SK-N-SH (cell line): ENCODE measurements at regions not wholly inside any gene's neighbourhood (a gene's known extent, or its start where the extent isn't known, plus 50 kb on each side); places are given as distances from the start of the nearest gene placed in this dataset.

Experiments
- CTCF ChIA-PET: fragments of 300-600, 350-600 bp; formaldehyde crosslinking; extraction: SDS; loops from one replicate; lab custom pipeline; 2021; lab: Yijun Ruan, JAX
- POLR2A ChIA-PET: fragments of 350-600 bp; sonication (Branson Sonifier 250); formaldehyde crosslinking; extraction: SDS; loops from one replicate; lab custom pipeline; 2020; ENCODE audit warnings: antibody characterized with exemption, inconsistent platforms; lab: Yijun Ruan, JAX
- DNase-seq: peaks from one replicate; pipeline ENCODE4 v3.0.0; 2012
- H2AFZ ChIP-seq: fragments of 200-600 bp; sonication (generic); 2 replicates; pipeline ENCODE4 v1.8.1; 2016; ENCODE audit warnings: antibody characterized with exemption, mild to moderate bottlenecking, low read depth
- H3F3A ChIP-seq: fragments of 200-600 bp; sonication (generic); replicated peaks from 2 replicates; pipeline ENCODE3; 2016; ENCODE audit warnings: antibody characterized with exemption, mild to moderate bottlenecking; ENCODE audit not compliant: insufficient read depth
- H3K27ac ChIP-seq, 2 experiments: fragments of 200-500 bp in 1 of 2; fragments of 200-600 bp in 1 of 2; sonication (Bioruptor generic) in 1 of 2; sonication (generic), shearing (Covaris generic) in 1 of 2; 2 replicates each; pipeline versions ENCODE4 v1.5.1 to v1.6.1; 2014 to 2016; ENCODE audit warnings: low read depth in 2 of 2, inconsistent platforms in 1 of 2, low read length in 1 of 2, mild to moderate bottlenecking in 1 of 2, mixed read lengths in 1 of 2
- H3K27me3 ChIP-seq: fragments of 200-600 bp; sonication (generic), shearing (Covaris generic); 2 replicates; pipeline ENCODE4 v1.6.1; 2016; ENCODE audit warnings: mixed run types; ENCODE audit not compliant: insufficient read depth
- H3K36me3 ChIP-seq, 2 experiments: fragments of 200-500 bp in 1 of 2; fragments of 200-600 bp in 1 of 2; sonication (Bioruptor generic) in 1 of 2; sonication (generic) in 1 of 2; replicated peaks in 1 of 2; 2 replicates each; pipeline versions ENCODE3 to v1.5.1; 2014 to 2016; ENCODE audit warnings: low read length in 1 of 2, mild to moderate bottlenecking in 1 of 2; ENCODE audit not compliant: insufficient read depth in 2 of 2, control insufficient read depth in 1 of 2
- H3K4me1 ChIP-seq, 2 experiments: fragments of 200-500 bp in 1 of 2; fragments of 200-600 bp in 1 of 2; sonication (Bioruptor generic) in 1 of 2; sonication (generic), shearing (Covaris generic) in 1 of 2; 2 replicates each; pipeline versions ENCODE4 v1.5.1 to v1.6.1; 2014 to 2016; ENCODE audit warnings: low read depth in 1 of 2, low read length in 1 of 2, mixed run types in 1 of 2; ENCODE audit not compliant: insufficient read depth in 2 of 2, control insufficient read depth in 1 of 2
- H3K4me2 ChIP-seq: fragments of 200-600 bp; sonication (generic), shearing (Covaris generic); 2 replicates; pipeline ENCODE4 v1.6.1; 2017; ENCODE audit warnings: mixed run types
- H3K4me3 ChIP-seq, 2 experiments: fragments of 200-500 bp in 1 of 2; fragments of 200-600 bp in 1 of 2; sonication (Bioruptor generic) in 1 of 2; sonication (generic), shearing (Covaris generic) in 1 of 2; 2 replicates each; pipeline versions ENCODE4 v1.5.1 to v1.8.1; 2014 to 2016; ENCODE audit warnings: low read depth in 2 of 2, inconsistent platforms in 1 of 2, low read length in 1 of 2, mild to moderate bottlenecking in 1 of 2, mixed read lengths in 1 of 2, moderate library complexity in 1 of 2
- H3K79me2 ChIP-seq: fragments of 200-600 bp; sonication (generic); 2 replicates; pipeline ENCODE4 v1.8.1; 2017; ENCODE audit warnings: mild to moderate bottlenecking; ENCODE audit not compliant: insufficient read depth
- H3K9ac ChIP-seq: fragments of 200-600 bp; sonication (generic); 2 replicates; pipeline ENCODE4 v1.6.1; 2017; ENCODE audit warnings: mixed run types
- H3K9me2 ChIP-seq: fragments of 200-600 bp; sonication (generic); 2 replicates; pipeline ENCODE4 v1.6.1; 2017; ENCODE audit warnings: mixed run types
- H3K9me3 ChIP-seq: fragments of 200-600 bp; sonication (generic); 2 replicates; pipeline ENCODE4 v1.6.1; 2017; ENCODE audit warnings: mixed run types, mild to moderate bottlenecking, moderate library complexity
- H4K20me1 ChIP-seq: fragments of 200-600 bp; sonication (generic); 2 replicates; pipeline ENCODE4 v1.6.1; 2017; ENCODE audit warnings: mild to moderate bottlenecking, mixed run types; ENCODE audit not compliant: insufficient read depth
- CHD2 ChIP-seq: fragments of 150-350 bp; IDR thresholded peaks from 2 replicates; pipeline ENCODE4 v1.6.1; 2018; ENCODE audit warnings: low read length; ENCODE audit not compliant: partially characterized antibody
- EZH2phosphoT487 ChIP-seq: fragments of 200-600 bp; sonication (generic); IDR thresholded peaks from 2 replicates; pipeline ENCODE4 v1.6.1; 2017; ENCODE audit warnings: low read depth, mixed run types, mild to moderate bottlenecking, antibody characterized with exemption, moderate library complexity, borderline replicate concordance
- FOXJ3 ChIP-seq: sonication (generic); formaldehyde crosslinking; IDR thresholded peaks from 2 replicates; pipeline ENCODE4 v1.5.1; 2020; ENCODE audit warnings: mild to moderate bottlenecking, missing genetic modification reagents
- GABPA ChIP-seq: IDR thresholded peaks from 2 replicates; pipeline ENCODE4 v1.4.0; 2012; ENCODE audit warnings: low read depth, mild to moderate bottlenecking
- GATA2 ChIP-seq: sonication (generic); formaldehyde crosslinking; IDR thresholded peaks from 2 replicates; pipeline ENCODE4 v1.5.0; 2020; ENCODE audit warnings: mild to moderate bottlenecking, missing genetic modification reagents
- IRF3 ChIP-seq: fragments of 150-350 bp; IDR thresholded peaks from 2 replicates; pipeline ENCODE4 v1.6.1; 2016; ENCODE audit warnings: mild to moderate bottlenecking, low read depth, low read length
- MXI1 ChIP-seq: IDR thresholded peaks from 2 replicates; pipeline ENCODE4 v1.6.1; 2012; ENCODE audit warnings: mild to moderate bottlenecking, low read depth, low read length, improper control_type of control experiment
- NRF1 ChIP-seq: IDR thresholded peaks from 2 replicates; pipeline ENCODE4 v1.6.1; 2012; ENCODE audit warnings: low read depth, mild to moderate bottlenecking, low read length
- RCOR1 ChIP-seq: fragments of 150-350 bp; IDR thresholded peaks from 2 replicates; pipeline ENCODE4 v1.6.1; 2017; ENCODE audit warnings: antibody characterized with exemption, low read length
- REST ChIP-seq: IDR thresholded peaks from 2 replicates; pipeline ENCODE4 v1.6.1; 2012; ENCODE audit warnings: mild to moderate bottlenecking, low read depth, low read length, moderate library complexity
- RFX5 ChIP-seq: IDR thresholded peaks from 2 replicates; pipeline ENCODE4 v1.6.1; 2012; ENCODE audit warnings: mild to moderate bottlenecking, improper control_type of control experiment, low read length
- RXRA ChIP-seq: IDR thresholded peaks from 2 replicates; pipeline ENCODE4 v1.4.0; 2012; ENCODE audit warnings: low read depth, mild to moderate bottlenecking, borderline replicate concordance
- SMC3 ChIP-seq: IDR thresholded peaks from 2 replicates; pipeline ENCODE4 v1.6.1; 2012; ENCODE audit warnings: low read depth, low read length, improper control_type of control experiment
- TAF1 ChIP-seq: IDR thresholded peaks from 2 replicates; pipeline ENCODE4 v1.6.1; 2012; ENCODE audit warnings: low read depth, mild to moderate bottlenecking, low read length, moderate library complexity, borderline replicate concordance
- YY1 ChIP-seq: IDR thresholded peaks from 2 replicates; pipeline ENCODE4 v1.4.0; 2012; ENCODE audit warnings: low read depth, mild to moderate bottlenecking
- WGBS: methylation state at CpG from one replicate; pipeline ENCODE4 v1.1.6; 2017; ENCODE audit warnings: low lambda C conversion rate; 5-methylcytosine and 5-hydroxymethylcytosine counted together
- TF ChIP-seq, protein P1 (sequence below): IDR thresholded peaks from 2 replicates; pipeline ENCODE4; 2012

DNA sequence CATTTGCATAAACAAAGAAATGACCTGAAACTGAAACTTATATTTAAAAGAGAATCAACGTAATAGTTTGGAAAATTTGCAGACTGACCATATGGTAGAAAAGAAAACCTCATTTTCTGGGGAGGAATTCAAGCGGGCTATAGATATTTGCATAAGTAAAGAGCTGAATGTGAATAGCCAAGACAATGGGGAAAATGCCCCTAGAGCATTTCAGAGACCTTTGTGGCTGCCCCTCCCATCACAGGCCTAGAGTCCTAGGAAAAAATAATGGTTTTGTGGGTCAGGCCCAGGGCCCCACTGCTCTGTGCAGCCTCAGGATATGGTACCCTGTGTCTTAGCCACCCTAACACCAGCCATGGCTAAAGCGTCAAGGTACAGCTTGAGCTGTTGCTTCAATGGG, 480.6 kb upstream of the MBL2 start:
- H3K4me2 ChIP-seq: no peak overlapping the region
- WGBS: 14% methylated on average over 3 of the region's 3 CpGs
- H3K27me3 ChIP-seq: no peaks in the 10 kb centered on the region
- H3K36me3 ChIP-seq: no peaks in the 10 kb centered on the region
- no peak overlapping the region for H3K9ac ChIP-seq
- POLR2A ChIA-PET: no interaction called here
- no peaks in the 10 kb centered on the region for H3F3A ChIP-seq
- CTCF ChIA-PET: no interaction called here
- no peaks in the 10 kb centered on the region for H3K9me3 ChIP-seq
- H3K79me2 ChIP-seq: no peaks in the 10 kb centered on the region
- no peaks in the 10 kb centered on the region for H3K9me2 ChIP-seq
- H2AFZ ChIP-seq: no peak overlapping the region
- no peaks in the 10 kb centered on the region for H3K4me1 ChIP-seq
- no peak overlapping the region for H3K27ac ChIP-seq
- no peak for DNase-seq
- H4K20me1 ChIP-seq: no peaks in the 10 kb centered on the region
- TF ChIP-seq TAF1 (no peak), RXRA (no peak), SMC3 (no peak), CHD2 (no peak), GATA2 (CRISPR knock-in tag) (no peak), RFX5 (no peak), NRF1 (no peak), FOXJ3 (CRISPR knock-in tag) (no peak), EZH2phosphoT487 (no peak), GABPA (no peak), MXI1 (no peak), REST (no peak), IRF3 (no peak), RCOR1 (no peak), YY1 (no peak)
- TF ChIP-seq, protein P1, sequence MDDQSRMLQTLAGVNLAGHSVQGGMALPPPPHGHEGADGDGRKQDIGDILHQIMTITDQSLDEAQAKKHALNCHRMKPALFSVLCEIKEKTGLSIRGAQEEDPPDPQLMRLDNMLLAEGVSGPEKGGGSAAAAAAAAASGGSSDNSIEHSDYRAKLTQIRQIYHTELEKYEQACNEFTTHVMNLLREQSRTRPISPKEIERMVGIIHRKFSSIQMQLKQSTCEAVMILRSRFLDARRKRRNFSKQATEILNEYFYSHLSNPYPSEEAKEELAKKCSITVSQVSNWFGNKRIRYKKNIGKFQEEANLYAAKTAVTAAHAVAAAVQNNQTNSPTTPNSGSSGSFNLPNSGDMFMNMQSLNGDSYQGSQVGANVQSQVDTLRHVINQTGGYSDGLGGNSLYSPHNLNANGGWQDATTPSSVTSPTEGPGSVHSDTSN: no peak
- no peak overlapping the region for H3K4me3 ChIP-seq
